ENCODE measurements at regions not wholly inside any gene's neighbourhood (a gene's known extent, or its start where the extent isn't known, plus 50 kb on each side); places are given as distances from the start of the nearest gene placed in this dataset.
"Not testable (repeated sequence)": the region's sequence is repeated elsewhere in the genome, so short reads cannot be mapped to it uniquely, and the experiment has no call there.

GRCh38 chr16:29355339-29356059 is 51.0 kb downstream of the NPIPB11 start:
- POLR2A ChIA-PET; H3K4me1 ChIP-seq (ENCODE audit: control extremely low read depth in 1 of 4, control insufficient read depth in 4 of 4, insufficient read depth in 4 of 4, low read length in 3 of 4); DNase-seq; CTCF ChIA-PET; H3K27me3 ChIP-seq (replicated peaks in 2 of 5; ENCODE audit: control insufficient read depth in 4 of 5, insufficient read depth in 5 of 5, low read length in 4 of 5); H3K36me3 ChIP-seq (ENCODE audit: control insufficient read depth in 4 of 4, insufficient read depth in 4 of 4, low read length in 3 of 4); H3K27ac ChIP-seq (ENCODE audit: insufficient read depth in 1 of 2, low read depth in 1 of 2, low read length in 2 of 2, poor library complexity in 1 of 2, severe bottlenecking in 2 of 2); H3K4me3 ChIP-seq (ENCODE audit: control insufficient read depth in 1 of 7, extremely low read depth in 1 of 7, insufficient read depth in 4 of 7, low read depth in 2 of 7, low read length in 6 of 7); H3K9me3 ChIP-seq (ENCODE audit: control extremely low read depth in 1 of 5, control insufficient read depth in 4 of 5, insufficient read depth in 2 of 5, low read depth in 1 of 5, low read length in 4 of 5): not testable (repeated sequence)
- WGBS (ENCODE audit: insufficient coverage): 91% methylated on average over 7 of the region's 23 CpGs

DNA sequence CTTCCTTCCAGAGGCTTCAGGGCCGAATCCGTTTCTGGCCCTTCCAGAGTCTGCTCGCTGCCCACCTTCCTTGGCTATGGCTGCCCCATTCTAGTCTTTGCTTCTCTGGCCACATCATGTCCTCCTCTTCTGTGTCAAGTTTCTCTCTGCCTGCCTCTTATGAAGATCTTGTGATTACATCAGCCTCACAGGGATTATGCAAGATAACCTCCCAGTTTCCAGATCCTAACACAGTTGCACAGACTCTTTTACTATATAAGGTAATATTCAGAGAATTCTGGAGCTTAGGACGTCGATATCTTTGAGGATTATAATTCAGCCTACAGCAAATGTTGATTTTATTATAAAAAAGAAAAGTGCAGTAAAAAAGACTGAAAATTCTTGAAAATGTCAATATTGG is 52.1 kb downstream of the NPIPB11 start:
- H3K4me1 ChIP-seq (ENCODE audit: control extremely low read depth in 1 of 4, control insufficient read depth in 4 of 4, insufficient read depth in 4 of 4, low read length in 3 of 4): not testable (repeated sequence)

DNA sequence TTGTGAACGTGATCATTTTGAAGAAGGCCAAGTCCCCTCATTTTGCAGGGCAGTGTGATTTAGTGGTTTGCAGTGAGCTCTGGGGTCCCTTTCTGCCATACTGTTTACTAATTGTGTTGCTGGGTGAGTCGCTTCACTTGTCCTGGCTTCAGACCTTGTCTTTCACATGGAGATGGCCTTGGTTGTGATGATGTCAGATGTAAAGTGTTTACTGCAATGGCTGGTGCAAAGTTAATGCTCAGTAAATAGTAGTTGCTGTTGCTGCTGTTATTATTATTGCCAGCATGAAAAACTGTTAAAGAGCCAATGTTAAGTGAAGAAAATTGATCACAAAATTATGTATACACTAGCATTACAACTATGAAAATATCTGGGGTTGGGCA is 53.9 kb downstream of the NPIPB11 start:
- DNase-seq; H3K4me3 ChIP-seq (ENCODE audit: control insufficient read depth in 1 of 7, extremely low read depth in 1 of 7, insufficient read depth in 4 of 7, low read depth in 2 of 7, low read length in 6 of 7); POLR2A ChIA-PET; H3K27me3 ChIP-seq (replicated peaks in 2 of 5; ENCODE audit: control insufficient read depth in 4 of 5, insufficient read depth in 5 of 5, low read length in 4 of 5); H3K9me3 ChIP-seq (ENCODE audit: control extremely low read depth in 1 of 5, control insufficient read depth in 4 of 5, insufficient read depth in 2 of 5, low read depth in 1 of 5, low read length in 4 of 5); H3K36me3 ChIP-seq (ENCODE audit: control insufficient read depth in 4 of 4, insufficient read depth in 4 of 4, low read length in 3 of 4); H3K4me1 ChIP-seq (ENCODE audit: control extremely low read depth in 1 of 4, control insufficient read depth in 4 of 4, insufficient read depth in 4 of 4, low read length in 3 of 4); CTCF ChIA-PET; H3K27ac ChIP-seq (ENCODE audit: insufficient read depth in 1 of 2, low read depth in 1 of 2, low read length in 2 of 2, poor library complexity in 1 of 2, severe bottlenecking in 2 of 2): not testable (repeated sequence)
- no CpG with 5 or more reads among the region's 2 CpGs for WGBS (ENCODE audit: insufficient coverage)

More for the DNA sequence above, 52.1 kb downstream of the NPIPB11 start:
- H3K27me3 ChIP-seq (replicated peaks in 2 of 5; ENCODE audit: control insufficient read depth in 4 of 5, insufficient read depth in 5 of 5, low read length in 4 of 5); H3K36me3 ChIP-seq (ENCODE audit: control insufficient read depth in 4 of 4, insufficient read depth in 4 of 4, low read length in 3 of 4); H3K4me3 ChIP-seq (ENCODE audit: control insufficient read depth in 1 of 7, extremely low read depth in 1 of 7, insufficient read depth in 4 of 7, low read depth in 2 of 7, low read length in 6 of 7); DNase-seq; POLR2A ChIA-PET; H3K9me3 ChIP-seq (ENCODE audit: control extremely low read depth in 1 of 5, control insufficient read depth in 4 of 5, insufficient read depth in 2 of 5, low read depth in 1 of 5, low read length in 4 of 5); H3K27ac ChIP-seq (ENCODE audit: insufficient read depth in 1 of 2, low read depth in 1 of 2, low read length in 2 of 2, poor library complexity in 1 of 2, severe bottlenecking in 2 of 2); CTCF ChIA-PET: not testable (repeated sequence)
- no CpG with 5 or more reads among the region's 5 CpGs for WGBS (ENCODE audit: insufficient coverage)

DNA sequence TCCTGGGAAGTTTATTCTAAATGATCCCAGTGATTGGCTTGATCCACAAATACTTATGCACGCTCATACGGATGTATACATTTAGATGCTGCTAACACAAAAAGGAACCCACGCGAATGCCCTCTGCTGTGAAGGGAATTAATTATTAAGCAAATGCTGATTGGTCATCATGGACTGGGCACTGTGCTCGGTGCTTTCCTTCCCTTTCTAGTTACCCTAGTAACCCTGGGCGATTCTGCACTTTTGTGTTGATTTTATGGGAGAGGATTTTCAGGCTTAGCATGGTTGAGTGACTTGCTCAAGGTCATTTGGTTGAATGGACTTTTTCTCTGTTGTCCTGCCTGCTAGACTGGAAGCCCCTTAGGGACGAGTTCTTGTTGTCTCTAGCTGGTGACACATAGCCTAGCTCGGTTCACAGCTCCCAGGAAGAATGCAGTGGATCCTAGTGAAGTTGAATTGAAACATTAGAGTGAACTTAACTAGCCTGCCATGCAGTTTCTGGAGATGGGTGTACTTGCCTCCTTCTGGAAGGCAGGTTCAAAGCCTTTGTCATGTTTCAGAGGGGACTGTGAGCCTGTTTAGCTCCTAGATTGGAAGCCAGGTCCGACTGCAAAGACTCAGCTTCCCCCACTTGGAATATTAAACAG is 54.4 kb downstream of the NPIPB11 start:
- H3K9me3 ChIP-seq (ENCODE audit: control extremely low read depth in 1 of 5, control insufficient read depth in 4 of 5, insufficient read depth in 2 of 5, low read depth in 1 of 5, low read length in 4 of 5); H3K4me3 ChIP-seq (ENCODE audit: control insufficient read depth in 1 of 7, extremely low read depth in 1 of 7, insufficient read depth in 4 of 7, low read depth in 2 of 7, low read length in 6 of 7); POLR2A ChIA-PET; H3K27me3 ChIP-seq (replicated peaks in 2 of 5; ENCODE audit: control insufficient read depth in 4 of 5, insufficient read depth in 5 of 5, low read length in 4 of 5); H3K36me3 ChIP-seq (ENCODE audit: control insufficient read depth in 4 of 4, insufficient read depth in 4 of 4, low read length in 3 of 4); H3K4me1 ChIP-seq (ENCODE audit: control extremely low read depth in 1 of 4, control insufficient read depth in 4 of 4, insufficient read depth in 4 of 4, low read length in 3 of 4); DNase-seq; H3K27ac ChIP-seq (ENCODE audit: insufficient read depth in 1 of 2, low read depth in 1 of 2, low read length in 2 of 2, poor library complexity in 1 of 2, severe bottlenecking in 2 of 2); CTCF ChIA-PET: not testable (repeated sequence)
- no CpG with 5 or more reads among the region's 9 CpGs for WGBS (ENCODE audit: insufficient coverage)

DNA sequence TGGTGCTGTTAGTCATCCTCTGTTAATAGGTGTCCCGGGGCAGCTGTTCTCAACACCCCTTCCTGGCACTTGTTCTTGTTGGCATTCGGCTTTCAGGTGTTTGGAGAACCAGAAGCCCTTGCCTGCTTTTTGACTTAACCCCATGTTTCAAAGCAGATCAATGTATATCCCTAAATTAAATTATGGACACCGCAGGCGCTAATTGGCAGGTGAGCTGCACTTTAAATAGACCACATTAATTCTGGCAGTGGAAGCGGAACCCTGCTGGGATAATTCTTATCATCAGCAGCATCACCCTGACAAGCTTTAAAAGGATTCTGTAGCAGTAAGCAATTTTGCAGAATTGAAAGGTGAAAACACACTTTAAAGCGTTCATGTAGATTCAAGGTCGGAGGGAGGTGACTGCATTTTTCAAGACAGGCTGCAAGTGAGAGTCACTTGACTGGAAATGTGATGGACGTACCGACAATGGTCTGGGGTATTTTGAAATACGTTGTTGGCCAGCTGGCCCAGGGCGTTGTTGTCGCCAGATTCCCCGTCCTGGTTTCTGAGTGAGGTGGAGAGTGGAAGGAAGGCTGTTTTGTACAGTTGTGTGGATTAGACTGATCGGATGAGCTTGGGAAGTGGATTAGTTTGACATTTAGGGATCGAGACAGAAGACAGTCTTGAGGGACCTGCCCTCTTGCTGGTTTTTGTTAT is 55.1 kb downstream of the NPIPB11 start:
- WGBS (ENCODE audit: insufficient coverage): 100% methylated on average over 3 of the region's 15 CpGs
- H3K4me1 ChIP-seq (ENCODE audit: control extremely low read depth in 1 of 4, control insufficient read depth in 4 of 4, insufficient read depth in 4 of 4, low read length in 3 of 4); H3K36me3 ChIP-seq (ENCODE audit: control insufficient read depth in 4 of 4, insufficient read depth in 4 of 4, low read length in 3 of 4); POLR2A ChIA-PET; H3K27ac ChIP-seq (ENCODE audit: insufficient read depth in 1 of 2, low read depth in 1 of 2, low read length in 2 of 2, poor library complexity in 1 of 2, severe bottlenecking in 2 of 2); CTCF ChIA-PET; H3K4me3 ChIP-seq (ENCODE audit: control insufficient read depth in 1 of 7, extremely low read depth in 1 of 7, insufficient read depth in 4 of 7, low read depth in 2 of 7, low read length in 6 of 7); H3K27me3 ChIP-seq (replicated peaks in 2 of 5; ENCODE audit: control insufficient read depth in 4 of 5, insufficient read depth in 5 of 5, low read length in 4 of 5); H3K9me3 ChIP-seq (ENCODE audit: control extremely low read depth in 1 of 5, control insufficient read depth in 4 of 5, insufficient read depth in 2 of 5, low read depth in 1 of 5, low read length in 4 of 5); DNase-seq: not testable (repeated sequence)

DNA sequence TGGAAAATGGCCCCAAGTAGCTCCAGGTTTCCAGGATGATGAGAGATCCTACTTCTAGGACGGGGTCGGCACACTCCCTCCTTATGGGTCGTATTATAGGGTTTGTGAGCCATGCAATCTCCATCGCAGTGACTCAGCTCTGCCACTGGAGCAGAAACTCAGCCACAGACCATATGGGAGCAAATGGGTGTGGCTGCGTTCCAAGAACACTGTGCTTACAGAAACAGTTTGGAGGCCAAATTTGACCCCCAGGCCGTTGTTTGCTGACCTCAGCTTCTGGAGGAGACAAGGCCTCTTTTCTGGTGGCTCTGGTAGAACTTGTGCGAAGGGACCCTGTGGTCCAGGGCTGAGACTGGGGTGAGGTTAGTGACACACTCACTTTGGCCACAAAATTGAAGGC is 56.5 kb downstream of the NPIPB11 start:
- DNase-seq; H3K9me3 ChIP-seq (ENCODE audit: control extremely low read depth in 1 of 5, control insufficient read depth in 4 of 5, insufficient read depth in 2 of 5, low read depth in 1 of 5, low read length in 4 of 5); H3K4me3 ChIP-seq (ENCODE audit: control insufficient read depth in 1 of 7, extremely low read depth in 1 of 7, insufficient read depth in 4 of 7, low read depth in 2 of 7, low read length in 6 of 7); H3K4me1 ChIP-seq (ENCODE audit: control extremely low read depth in 1 of 4, control insufficient read depth in 4 of 4, insufficient read depth in 4 of 4, low read length in 3 of 4); CTCF ChIA-PET; POLR2A ChIA-PET; H3K27me3 ChIP-seq (replicated peaks in 2 of 5; ENCODE audit: control insufficient read depth in 4 of 5, insufficient read depth in 5 of 5, low read length in 4 of 5); H3K36me3 ChIP-seq (ENCODE audit: control insufficient read depth in 4 of 4, insufficient read depth in 4 of 4, low read length in 3 of 4); H3K27ac ChIP-seq (ENCODE audit: insufficient read depth in 1 of 2, low read depth in 1 of 2, low read length in 2 of 2, poor library complexity in 1 of 2, severe bottlenecking in 2 of 2): not testable (repeated sequence)
- WGBS (ENCODE audit: insufficient coverage): 97% methylated on average over 4 of the region's 7 CpGs

DNA sequence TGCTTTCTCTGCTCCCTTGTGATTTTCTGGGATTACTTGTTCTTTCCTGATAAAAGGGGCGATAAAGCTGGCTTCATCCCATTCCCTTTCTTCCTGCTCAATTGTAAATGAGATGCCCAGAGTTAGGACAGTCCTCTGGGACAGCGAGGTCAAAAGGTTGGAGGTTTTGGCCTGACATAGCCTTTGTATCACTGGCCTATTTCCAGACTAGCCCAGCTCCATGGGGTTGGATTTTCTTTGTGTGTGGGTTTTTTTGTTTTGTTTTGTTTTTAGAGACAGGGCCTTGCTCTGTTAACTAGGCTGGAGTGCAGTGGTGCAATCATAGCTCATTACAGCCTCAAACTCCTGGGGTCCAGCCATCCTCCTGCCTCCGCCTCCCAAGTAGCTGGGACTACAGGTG is 57.8 kb downstream of the NPIPB11 start:
- CTCF ChIA-PET; H3K36me3 ChIP-seq (ENCODE audit: control insufficient read depth in 4 of 4, insufficient read depth in 4 of 4, low read length in 3 of 4); H3K4me1 ChIP-seq (ENCODE audit: control extremely low read depth in 1 of 4, control insufficient read depth in 4 of 4, insufficient read depth in 4 of 4, low read length in 3 of 4); DNase-seq; H3K27me3 ChIP-seq (replicated peaks in 2 of 5; ENCODE audit: control insufficient read depth in 4 of 5, insufficient read depth in 5 of 5, low read length in 4 of 5); H3K4me3 ChIP-seq (ENCODE audit: control insufficient read depth in 1 of 7, extremely low read depth in 1 of 7, insufficient read depth in 4 of 7, low read depth in 2 of 7, low read length in 6 of 7); H3K9me3 ChIP-seq (ENCODE audit: control extremely low read depth in 1 of 5, control insufficient read depth in 4 of 5, insufficient read depth in 2 of 5, low read depth in 1 of 5, low read length in 4 of 5); H3K27ac ChIP-seq (ENCODE audit: insufficient read depth in 1 of 2, low read depth in 1 of 2, low read length in 2 of 2, poor library complexity in 1 of 2, severe bottlenecking in 2 of 2); POLR2A ChIA-PET: not testable (repeated sequence)
- WGBS (ENCODE audit: insufficient coverage): no CpG with 5 or more reads among the region's 3 CpGs

All from common myeloid progenitor, CD34-positive (primary cell).